ENCODE measurements at regions not wholly inside any gene's neighbourhood (a gene's known extent, or its start where the extent isn't known, plus 50 kb on each side); places are given as distances from the start of the nearest gene placed in this dataset.

DNA sequence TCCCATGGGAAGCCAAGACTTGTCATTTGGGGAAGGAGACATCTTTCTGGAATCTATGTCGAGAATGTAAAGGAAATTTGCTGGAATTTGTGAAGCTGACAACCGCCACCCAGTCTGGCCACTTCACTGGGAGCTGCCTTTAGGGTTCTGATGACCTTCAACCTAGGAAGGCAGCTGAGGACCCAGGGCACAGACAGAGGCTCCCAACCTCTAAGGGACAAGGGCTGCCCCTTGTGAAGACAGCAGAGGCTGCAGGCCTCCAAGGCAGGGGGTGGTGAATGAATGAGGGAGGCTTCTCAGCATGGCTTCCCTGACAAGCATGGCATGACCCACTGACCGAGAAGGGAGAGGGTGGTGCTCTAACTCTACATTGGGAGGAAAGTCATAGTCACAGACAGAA, 128.9 kb upstream of the ASB18 start:
- DNase-seq (ENCODE audit: low spot score) = no peak
- Histone ChIP-seq H3K36me3 (replicated peaks; ENCODE audit: insufficient read depth, low read depth) (no peaks in the 10 kb centered on the region), H3K79me2 (no peaks in the 10 kb centered on the region), H3K9me2 (replicated peaks; ENCODE audit: insufficient read depth) (no peaks in the 10 kb centered on the region), H3K9me3 (ENCODE audit: low read depth) (no peaks in the 10 kb centered on the region), H3K27me3 (no peaks in the 10 kb centered on the region), H3K4me1 (ENCODE audit: insufficient read depth) (no peaks in the 10 kb centered on the region), H2AFZ (no peak overlapping the region), H3K4me2 (no peak overlapping the region), H3K27ac (no peak overlapping the region), H4K20me1 (ENCODE audit: insufficient read depth, poor library complexity, severe bottlenecking) (no peaks in the 10 kb centered on the region), H3K4me3 (no peak overlapping the region)
- 93% methylated on average over 3 of the region's 3 CpGs for WGBS (ENCODE audit: low lambda C conversion rate, missing lambda C conversion rate)
- no peak for TF ChIP-seq EZH2 (IDR thresholded peaks at IDR 0.05; ENCODE audit: borderline replicate concordance)
- TF ChIP-seq, protein P1, sequence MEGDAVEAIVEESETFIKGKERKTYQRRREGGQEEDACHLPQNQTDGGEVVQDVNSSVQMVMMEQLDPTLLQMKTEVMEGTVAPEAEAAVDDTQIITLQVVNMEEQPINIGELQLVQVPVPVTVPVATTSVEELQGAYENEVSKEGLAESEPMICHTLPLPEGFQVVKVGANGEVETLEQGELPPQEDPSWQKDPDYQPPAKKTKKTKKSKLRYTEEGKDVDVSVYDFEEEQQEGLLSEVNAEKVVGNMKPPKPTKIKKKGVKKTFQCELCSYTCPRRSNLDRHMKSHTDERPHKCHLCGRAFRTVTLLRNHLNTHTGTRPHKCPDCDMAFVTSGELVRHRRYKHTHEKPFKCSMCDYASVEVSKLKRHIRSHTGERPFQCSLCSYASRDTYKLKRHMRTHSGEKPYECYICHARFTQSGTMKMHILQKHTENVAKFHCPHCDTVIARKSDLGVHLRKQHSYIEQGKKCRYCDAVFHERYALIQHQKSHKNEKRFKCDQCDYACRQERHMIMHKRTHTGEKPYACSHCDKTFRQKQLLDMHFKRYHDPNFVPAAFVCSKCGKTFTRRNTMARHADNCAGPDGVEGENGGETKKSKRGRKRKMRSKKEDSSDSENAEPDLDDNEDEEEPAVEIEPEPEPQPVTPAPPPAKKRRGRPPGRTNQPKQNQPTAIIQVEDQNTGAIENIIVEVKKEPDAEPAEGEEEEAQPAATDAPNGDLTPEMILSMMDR (IDR thresholded peaks at IDR 0.05; ENCODE audit: poor library complexity) = no peak
- no peak for TF ChIP-seq EZH2phosphoT487 (IDR thresholded peaks at IDR 0.05; ENCODE audit: low read depth, severe bottlenecking, unreplicated experiment)

DNA sequence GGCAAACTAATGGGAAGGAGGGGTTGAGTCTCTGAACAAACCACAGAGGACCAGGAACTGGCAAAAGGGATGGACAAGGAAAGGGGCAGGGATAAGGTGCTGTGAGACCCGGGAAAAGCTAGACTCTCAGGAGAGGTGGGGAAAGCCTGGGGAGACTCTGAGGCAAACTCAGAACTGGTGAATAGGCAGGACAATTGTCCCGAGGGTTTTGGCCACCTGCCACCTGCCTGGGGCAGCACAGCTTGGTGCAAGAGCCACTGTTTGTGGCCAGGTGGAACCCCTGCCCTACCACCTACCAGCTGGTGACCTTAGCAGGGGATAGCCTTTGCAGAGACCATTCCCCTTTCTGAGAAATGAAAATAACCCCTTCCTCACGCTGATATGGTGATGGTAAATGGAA, 129.4 kb upstream of the ASB18 start:
- Histone ChIP-seq H3K4me3 (no peak overlapping the region), H2AFZ (no peak overlapping the region), H3K9me2 (replicated peaks; ENCODE audit: insufficient read depth) (no peaks in the 10 kb centered on the region), H3K4me1 (ENCODE audit: insufficient read depth) (no peaks in the 10 kb centered on the region), H3K79me2 (no peaks in the 10 kb centered on the region), H3K27ac (no peak overlapping the region), H4K20me1 (ENCODE audit: insufficient read depth, poor library complexity, severe bottlenecking) (no peaks in the 10 kb centered on the region), H3K4me2 (no peak overlapping the region), H3K27me3 (no peaks in the 10 kb centered on the region), H3K9me3 (ENCODE audit: low read depth) (no peaks in the 10 kb centered on the region), H3K36me3 (replicated peaks; ENCODE audit: insufficient read depth, low read depth) (no peaks in the 10 kb centered on the region)
- 90% methylated on average over 3 of the region's 3 CpGs for WGBS (ENCODE audit: low lambda C conversion rate, missing lambda C conversion rate)
- TF ChIP-seq EZH2 (IDR thresholded peaks at IDR 0.05; ENCODE audit: borderline replicate concordance) (no peak), EZH2phosphoT487 (IDR thresholded peaks at IDR 0.05; ENCODE audit: low read depth, severe bottlenecking, unreplicated experiment) (no peak)
- TF ChIP-seq, protein P1 (IDR thresholded peaks at IDR 0.05; ENCODE audit: poor library complexity) = no peak
- DNase-seq (ENCODE audit: low spot score) = no peak

DNA sequence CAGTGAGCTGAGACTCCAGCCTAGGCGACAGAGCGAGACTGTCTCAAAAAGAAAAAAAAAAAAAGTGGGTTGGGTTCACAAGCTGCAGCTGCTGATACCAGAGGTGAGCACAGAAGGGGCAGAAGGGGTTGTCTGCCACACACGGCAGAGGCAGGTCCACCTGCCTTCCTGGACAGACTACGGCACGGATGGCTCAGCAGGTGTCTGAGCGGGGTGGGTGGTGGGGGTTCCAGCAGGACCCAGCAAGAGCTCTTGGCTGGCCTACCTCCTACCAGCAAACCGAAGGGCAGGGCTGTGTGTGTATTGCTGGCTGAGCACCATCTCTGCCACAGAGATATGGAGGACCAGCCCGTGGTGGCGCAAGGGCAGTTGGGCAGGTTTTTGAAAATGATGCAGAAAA, 130.4 kb upstream of the ASB18 start:
- Histone ChIP-seq H4K20me1 (ENCODE audit: insufficient read depth, poor library complexity, severe bottlenecking) (no peaks in the 10 kb centered on the region), H3K4me1 (ENCODE audit: insufficient read depth) (no peaks in the 10 kb centered on the region), H2AFZ (no peak overlapping the region), H3K9me3 (ENCODE audit: low read depth) (no peaks in the 10 kb centered on the region), H3K27ac (no peak overlapping the region), H3K4me2 (no peak overlapping the region), H3K9me2 (replicated peaks; ENCODE audit: insufficient read depth) (no peaks in the 10 kb centered on the region), H3K27me3 (no peaks in the 10 kb centered on the region), H3K36me3 (replicated peaks; ENCODE audit: insufficient read depth, low read depth) (no peaks in the 10 kb centered on the region), H3K79me2 (no peaks in the 10 kb centered on the region), H3K4me3 (no peak overlapping the region)
- TF ChIP-seq, protein P1 (IDR thresholded peaks at IDR 0.05; ENCODE audit: poor library complexity) = no peak
- 95% methylated on average over 9 of the region's 9 CpGs for WGBS (ENCODE audit: low lambda C conversion rate, missing lambda C conversion rate)
- DNase-seq (ENCODE audit: low spot score) = no peak

- no peaks in the 10 kb centered on the region for H4K20me1 ChIP-seq (ENCODE audit: insufficient read depth, poor library complexity, severe bottlenecking)
- 91% methylated on average over 6 of the region's 7 CpGs for WGBS (ENCODE audit: low lambda C conversion rate, missing lambda C conversion rate)
Observed at GRCh38 chr2:236395067-236395466, 130.9 kb upstream of the ASB18 start.

More at GRCh38 chr2:236395067-236395466, 130.9 kb upstream of the ASB18 start:
- no peak for DNase-seq (ENCODE audit: low spot score)
- no peak for TF ChIP-seq EZH2 (IDR thresholded peaks at IDR 0.05; ENCODE audit: borderline replicate concordance)
- no peak for TF ChIP-seq EZH2phosphoT487 (IDR thresholded peaks at IDR 0.05; ENCODE audit: low read depth, severe bottlenecking, unreplicated experiment)
- TF ChIP-seq, protein P1 (IDR thresholded peaks at IDR 0.05; ENCODE audit: poor library complexity) = no peak
- no peaks in the 10 kb centered on the region for H3K4me1 ChIP-seq (ENCODE audit: insufficient read depth)
- no peaks in the 10 kb centered on the region for H3K79me2 ChIP-seq
- no peaks in the 10 kb centered on the region for H3K9me2 ChIP-seq (replicated peaks; ENCODE audit: insufficient read depth)
- H3K9me3 ChIP-seq (ENCODE audit: low read depth) = no peaks in the 10 kb centered on the region
- no peak overlapping the region for H3K4me2 ChIP-seq
- H3K36me3 ChIP-seq (replicated peaks; ENCODE audit: insufficient read depth, low read depth) = no peaks in the 10 kb centered on the region
- no peak overlapping the region for H3K4me3 ChIP-seq
- H2AFZ ChIP-seq = no peak overlapping the region
- no peak overlapping the region for H3K27ac ChIP-seq
- H3K27me3 ChIP-seq = no peaks in the 10 kb centered on the region

Data from hepatocyte (in vitro differentiated cells).